GM10266 (cell line): ENCODE measurements at regions not wholly inside any gene's neighbourhood (a gene's known extent, or its start where the extent isn't known, plus 50 kb on each side); places are given as distances from the start of the nearest gene placed in this dataset.

ENCODE experiments used
- DNase-seq: peaks from one replicate; pipeline ENCODE4 v3.0.0; 2012; ENCODE audit errors: extremely low spot score
- CTCF ChIP-seq: IDR thresholded peaks from 2 replicates; pipeline ENCODE4 v1.5.1; 2012; ENCODE audit warnings: mild to moderate bottlenecking, low read depth; ENCODE audit not compliant: control insufficient read depth, insufficient read depth; ENCODE audit errors: missing control alignments

- no peak for DNase-seq
- TF ChIP-seq CTCF: no peak
These were observed 116.7 kb upstream of the CAND1 start for GRCh38 chr12:67152451-67152850.

GRCh38 chr12:67154901-67155300, 114.3 kb upstream of the CAND1 start:
- DNase-seq: no peak
- TF ChIP-seq CTCF: no peak

GRCh38 chr12:67155863-67156262, 113.3 kb upstream of the CAND1 start:
- no peak for DNase-seq

GRCh38 chr12:67161322-67161918, 107.7 kb upstream of the CAND1 start:
- DNase-seq: peak; percentile 40
- peak; percentile 68 for TF ChIP-seq CTCF

More at GRCh38 chr12:67155863-67156262, 113.3 kb upstream of the CAND1 start:
- TF ChIP-seq CTCF: no peak

GRCh38 chr12:67173258-67173657, 95.9 kb upstream of the CAND1 start:
- DNase-seq: no peak
- TF ChIP-seq CTCF: no peak

GRCh38 chr12:67182551-67182950, 86.6 kb upstream of the CAND1 start:
- no peak for TF ChIP-seq CTCF
- no peak for DNase-seq

- DNase-seq: peak; percentile 10
- no peak for TF ChIP-seq CTCF
These were observed 75.5 kb upstream of the CAND1 start for GRCh38 chr12:67193704-67194103.
